ENCODE measurements at regions not wholly inside any gene's neighbourhood (a gene's known extent, or its start where the extent isn't known, plus 50 kb on each side); places are given as distances from the start of the nearest gene placed in this dataset.

- intact Hi-C loops (cut with micrococcal nuclease; ENCODE audit: unreplicated experiment), result no loop called here
- Histone ChIP-seq H3K27ac (ENCODE audit: low read depth, low read length, poor library complexity, severe bottlenecking) (no peak overlapping the region), H3K27me3 (replicated peaks; ENCODE audit: insufficient read depth, low read depth, low read length, poor library complexity) (no peaks in the 10 kb centered on the region), H3K36me3 (ENCODE audit: insufficient read depth, low read length, poor library complexity, severe bottlenecking) (no peaks in the 10 kb centered on the region), H3K9me3 (ENCODE audit: low read depth, low read length, poor library complexity, severe bottlenecking) (no peaks in the 10 kb centered on the region), H3K4me1 (ENCODE audit: insufficient read depth, low read length, poor library complexity, severe bottlenecking) (no peaks in the 10 kb centered on the region), H3K4me3 (ENCODE audit: low read depth, low read length, poor library complexity, severe bottlenecking) (no peak overlapping the region)
- ChIA-PET POLR2A (ENCODE audit: low non-redundant PET) (no interaction called here), CTCF (no interaction called here)
- no peak for TF ChIP-seq CTCF (conservative IDR thresholded peaks at IDR 0.05; ENCODE audit: low read depth, low read length)
- TF ChIP-seq EZH2 (IDR thresholded peaks at IDR 0.05; ENCODE audit: borderline replicate concordance, low read depth, low read length, poor library complexity, severe bottlenecking), result no peak
- DNase-seq (ENCODE audit: low spot score), result no peak
- no TSS peak for BruUV-seq (replicated peaks)
Measured at GRCh38 chr20:52754366-52754765, 217.8 kb upstream of the TSHZ2 start.

- intact Hi-C loops (cut with micrococcal nuclease; ENCODE audit: unreplicated experiment), result no loop called here
- BruUV-seq (replicated peaks), result no TSS peak
- no peak for DNase-seq (ENCODE audit: low spot score)
- Histone ChIP-seq H3K36me3 (ENCODE audit: insufficient read depth, low read length, poor library complexity, severe bottlenecking) (no peaks in the 10 kb centered on the region), H3K9me3 (ENCODE audit: low read depth, low read length, poor library complexity, severe bottlenecking) (no peaks in the 10 kb centered on the region), H3K27me3 (replicated peaks; ENCODE audit: insufficient read depth, low read depth, low read length, poor library complexity) (no peaks in the 10 kb centered on the region), H3K4me1 (ENCODE audit: insufficient read depth, low read length, poor library complexity, severe bottlenecking) (no peaks in the 10 kb centered on the region), H3K27ac (ENCODE audit: low read depth, low read length, poor library complexity, severe bottlenecking) (no peak overlapping the region), H3K4me3 (ENCODE audit: low read depth, low read length, poor library complexity, severe bottlenecking) (no peak overlapping the region)
- TF ChIP-seq EZH2 (IDR thresholded peaks at IDR 0.05; ENCODE audit: borderline replicate concordance, low read depth, low read length, poor library complexity, severe bottlenecking), result no peak
- no peak for TF ChIP-seq CTCF (conservative IDR thresholded peaks at IDR 0.05; ENCODE audit: low read depth, low read length)
- CTCF ChIA-PET, result no interaction called here
- POLR2A ChIA-PET (ENCODE audit: low non-redundant PET), result no interaction called here
Measured at GRCh38 chr20:52752023-52752422, 220.1 kb upstream of the TSHZ2 start.

- intact Hi-C loops (cut with micrococcal nuclease; ENCODE audit: unreplicated experiment), result no loop called here
- no TSS peak for BruUV-seq (replicated peaks)
- TF ChIP-seq CTCF (conservative IDR thresholded peaks at IDR 0.05; ENCODE audit: low read depth, low read length), result no peak
- TF ChIP-seq EZH2 (IDR thresholded peaks at IDR 0.05; ENCODE audit: borderline replicate concordance, low read depth, low read length, poor library complexity, severe bottlenecking), result no peak
Measured at GRCh38 chr20:52751571-52751970, 220.6 kb upstream of the TSHZ2 start.

More at GRCh38 chr20:52751571-52751970, 220.6 kb upstream of the TSHZ2 start:
- no peak for DNase-seq (ENCODE audit: low spot score)
- POLR2A ChIA-PET (ENCODE audit: low non-redundant PET), result no interaction called here
- CTCF ChIA-PET, result no interaction called here
- no peaks in the 10 kb centered on the region for H3K36me3 ChIP-seq (ENCODE audit: insufficient read depth, low read length, poor library complexity, severe bottlenecking)
- no peak overlapping the region for H3K27ac ChIP-seq (ENCODE audit: low read depth, low read length, poor library complexity, severe bottlenecking)
- H3K4me1 ChIP-seq (ENCODE audit: insufficient read depth, low read length, poor library complexity, severe bottlenecking), result no peaks in the 10 kb centered on the region
- no peaks in the 10 kb centered on the region for H3K27me3 ChIP-seq (replicated peaks; ENCODE audit: insufficient read depth, low read depth, low read length, poor library complexity)
- no peaks in the 10 kb centered on the region for H3K9me3 ChIP-seq (ENCODE audit: low read depth, low read length, poor library complexity, severe bottlenecking)
- no peak overlapping the region for H3K4me3 ChIP-seq (ENCODE audit: low read depth, low read length, poor library complexity, severe bottlenecking)
